PC-9 (cell line): ENCODE measurements at regions not wholly inside any gene's neighbourhood (a gene's known extent, or its start where the extent isn't known, plus 50 kb on each side); places are given as distances from the start of the nearest gene placed in this dataset.

ENCODE experiments used
- BruUV-seq: library from RNA; stranded (reverse); fragments of 400-500 nt; replicated peaks from 2 replicates; lab custom pipeline; 2021; lab: Mats Ljungman, UMichigan
- CTCF ChIA-PET: fragments of 300-600 bp; sonication (Branson Sonifier 250); formaldehyde crosslinking; loops from one replicate; lab custom pipeline; 2022; ENCODE audit warnings: antibody characterized with exemption; lab: Charles Lee
- POLR2A ChIA-PET: fragments of 300-600 bp; sonication (Branson Sonifier 250); formaldehyde crosslinking; loops from one replicate; lab custom pipeline; 2022; ENCODE audit warnings: antibody characterized with exemption; ENCODE audit not compliant: unreplicated experiment; lab: Charles Lee
- DNase-seq, 2 experiments: peaks; one replicate each; pipeline versions ENCODE4 v3.0.0 to v3.0.0-alpha.2; 2015 to 2022; ENCODE audit warnings: mixed read lengths in 1 of 2
- H2AFZ ChIP-seq: fragments of 200-600 bp; sonication (generic); 2 replicates; pipeline ENCODE4 v1.8.1; 2017; ENCODE audit warnings: antibody characterized with exemption
- H3F3A ChIP-seq: fragments of 200-600 bp; sonication (generic); 2 replicates; pipeline ENCODE4 v1.8.1; 2017; ENCODE audit warnings: antibody characterized with exemption, mild to moderate bottlenecking, low read depth; ENCODE audit not compliant: insufficient read depth
- H3K27ac ChIP-seq: fragments of 200-600 bp; sonication (generic); 2 replicates; pipeline ENCODE4 v1.6.1; 2016; ENCODE audit warnings: mixed run types
- H3K27me3 ChIP-seq: fragments of 200-600 bp; sonication (generic); 2 replicates; pipeline ENCODE4 v1.6.1; 2016; ENCODE audit warnings: low read depth, mixed run types; ENCODE audit not compliant: insufficient read depth
- H3K36me3 ChIP-seq: fragments of 200-600 bp; sonication (generic); 2 replicates; pipeline ENCODE4 v1.6.1; 2016; ENCODE audit warnings: low read depth, mixed run types
- H3K4me1 ChIP-seq: fragments of 200-600 bp; sonication (generic); replicated peaks from 2 replicates; pipeline ENCODE4 v1.6.1; 2016; ENCODE audit warnings: mixed run types; ENCODE audit not compliant: insufficient read depth
- H3K4me2 ChIP-seq: fragments of 200-600 bp; sonication (generic); 2 replicates; pipeline ENCODE4 v1.6.1; 2017; ENCODE audit warnings: mixed run types
- H3K4me3 ChIP-seq: fragments of 200-600 bp; sonication (generic); 2 replicates; pipeline ENCODE4 v1.6.1; 2016; ENCODE audit warnings: mixed run types
- H3K79me2 ChIP-seq: fragments of 200-600 bp; sonication (generic); 2 replicates; pipeline ENCODE4 v1.6.1; 2017; ENCODE audit warnings: low read depth, mixed run types
- H3K9me2 ChIP-seq: fragments of 200-600 bp; sonication (generic); 2 replicates; pipeline ENCODE4 v1.8.1; 2017; ENCODE audit warnings: mild to moderate bottlenecking; ENCODE audit not compliant: insufficient read depth
- H3K9me3 ChIP-seq: fragments of 200-600 bp; sonication (generic); 2 replicates; pipeline ENCODE4 v1.8.1; 2016; ENCODE audit warnings: low read depth; ENCODE audit not compliant: insufficient read depth
- H4K20me1 ChIP-seq: fragments of 200-600 bp; sonication (generic); 2 replicates; pipeline ENCODE4 v1.8.1; 2017; ENCODE audit not compliant: insufficient read depth
- EZH2 ChIP-seq: fragments of 200-600 bp; sonication (generic); IDR thresholded peaks from 2 replicates; pipeline ENCODE4 v1.8.0; 2017; ENCODE audit warnings: antibody characterized with exemption, low read depth
- intact Hi-C: fragments of 100-400 bp; cut with micrococcal nuclease; formaldehyde crosslinking; loops from one replicate; pipeline ENCODE4 v1.10.0; 2022; ENCODE audit not compliant: unreplicated experiment
- TF ChIP-seq, protein P1 (sequence below): fragments of 200-600 bp; sonication (generic); conservative IDR thresholded peaks from 2 replicates; pipeline ENCODE4 v1.6.1; 2017; ENCODE audit warnings: mixed run types, antibody characterized with exemption, mild to moderate bottlenecking, moderate library complexity

- Histone ChIP-seq H3K4me3 (no peak overlapping the region), H3K9me3 (no peaks in the 10 kb centered on the region), H3K27ac (no peak overlapping the region), H2AFZ (no peak overlapping the region), H3K4me1 (no peaks in the 10 kb centered on the region), H3K4me2 (no peak overlapping the region), H3F3A (no peaks in the 10 kb centered on the region), H3K27me3 (no peaks in the 10 kb centered on the region), H3K36me3 (no peaks in the 10 kb centered on the region), H4K20me1 (no peaks in the 10 kb centered on the region), H3K79me2 (no peaks in the 10 kb centered on the region), H3K9me2 (no peaks in the 10 kb centered on the region)
- no peak for TF ChIP-seq EZH2
- TF ChIP-seq, protein P1, sequence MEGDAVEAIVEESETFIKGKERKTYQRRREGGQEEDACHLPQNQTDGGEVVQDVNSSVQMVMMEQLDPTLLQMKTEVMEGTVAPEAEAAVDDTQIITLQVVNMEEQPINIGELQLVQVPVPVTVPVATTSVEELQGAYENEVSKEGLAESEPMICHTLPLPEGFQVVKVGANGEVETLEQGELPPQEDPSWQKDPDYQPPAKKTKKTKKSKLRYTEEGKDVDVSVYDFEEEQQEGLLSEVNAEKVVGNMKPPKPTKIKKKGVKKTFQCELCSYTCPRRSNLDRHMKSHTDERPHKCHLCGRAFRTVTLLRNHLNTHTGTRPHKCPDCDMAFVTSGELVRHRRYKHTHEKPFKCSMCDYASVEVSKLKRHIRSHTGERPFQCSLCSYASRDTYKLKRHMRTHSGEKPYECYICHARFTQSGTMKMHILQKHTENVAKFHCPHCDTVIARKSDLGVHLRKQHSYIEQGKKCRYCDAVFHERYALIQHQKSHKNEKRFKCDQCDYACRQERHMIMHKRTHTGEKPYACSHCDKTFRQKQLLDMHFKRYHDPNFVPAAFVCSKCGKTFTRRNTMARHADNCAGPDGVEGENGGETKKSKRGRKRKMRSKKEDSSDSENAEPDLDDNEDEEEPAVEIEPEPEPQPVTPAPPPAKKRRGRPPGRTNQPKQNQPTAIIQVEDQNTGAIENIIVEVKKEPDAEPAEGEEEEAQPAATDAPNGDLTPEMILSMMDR = no peak
- ChIA-PET CTCF (no interaction called here), POLR2A (no interaction called here)
- intact Hi-C loops = no loop called here
- no peak for DNase-seq
- no TSS peak for BruUV-seq
Measured at GRCh38 chr4:188573104-188573503, 433.9 kb downstream of the TRIML1 start.

DNA sequence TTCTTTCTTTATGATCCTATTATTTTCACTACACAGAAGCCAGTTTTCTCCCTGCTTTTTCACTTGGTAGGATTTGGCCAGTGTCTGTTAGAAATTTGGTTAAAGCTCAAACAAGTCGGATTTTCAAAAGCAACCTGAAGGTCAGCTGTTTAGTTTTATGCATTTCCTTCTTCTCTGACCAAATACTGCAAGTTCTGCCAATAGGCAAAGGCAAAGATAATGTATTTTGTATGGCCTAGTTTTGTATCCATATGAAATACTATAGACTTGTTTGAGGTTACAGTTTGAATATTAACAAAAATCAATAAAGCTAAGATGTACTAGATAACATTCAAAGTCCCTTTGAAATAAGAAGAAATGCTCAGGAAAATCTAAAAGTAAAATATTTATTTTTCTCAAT lies 439.4 kb downstream of the TRIML1 start:
- POLR2A ChIA-PET = no interaction called here
- no peak for DNase-seq
- intact Hi-C loops = no loop called here
- Histone ChIP-seq H3K79me2 (no peaks in the 10 kb centered on the region), H3K9me2 (no peaks in the 10 kb centered on the region), H4K20me1 (no peaks in the 10 kb centered on the region), H3K4me3 (no peak overlapping the region), H3K27me3 (no peaks in the 10 kb centered on the region), H3K27ac (no peak overlapping the region), H3F3A (no peaks in the 10 kb centered on the region), H3K4me1 (no peaks in the 10 kb centered on the region), H3K36me3 (no peaks in the 10 kb centered on the region), H3K4me2 (no peak overlapping the region), H2AFZ (no peak overlapping the region), H3K9me3 (no peaks in the 10 kb centered on the region)
- CTCF ChIA-PET = no interaction called here
- no TSS peak for BruUV-seq
- TF ChIP-seq, protein P1 = no peak
- TF ChIP-seq EZH2 = no peak

DNA sequence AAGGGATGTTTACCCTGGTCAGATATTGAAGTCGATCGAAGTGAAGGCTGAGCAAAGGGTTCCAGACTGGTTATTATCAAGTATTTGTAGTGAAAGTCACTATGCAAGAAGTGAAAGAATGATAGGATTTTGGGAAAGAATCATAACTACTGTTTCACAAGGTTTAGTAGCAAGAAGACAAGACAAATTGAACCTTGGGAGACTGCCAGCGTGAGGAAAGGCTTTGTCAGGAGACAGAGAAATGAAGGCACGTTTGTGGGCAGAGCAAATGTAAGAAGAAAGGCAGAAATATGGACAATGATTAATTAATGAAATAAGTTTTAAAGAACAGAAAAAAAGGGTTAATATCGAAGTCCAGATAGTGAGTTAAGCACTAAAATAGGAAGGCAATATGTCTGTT lies 456.8 kb downstream of the TRIML1 start:
- H2AFZ ChIP-seq = no peak overlapping the region
- ChIA-PET CTCF (no interaction called here), POLR2A (no interaction called here)
- intact Hi-C loops = no loop called here
- BruUV-seq = no TSS peak
- no peaks in the 10 kb centered on the region for H4K20me1 ChIP-seq
- H3K4me1 ChIP-seq = no peaks in the 10 kb centered on the region
- no peaks in the 10 kb centered on the region for H3K9me2 ChIP-seq
- TF ChIP-seq, protein P1 = no peak
- no peak for TF ChIP-seq EZH2
- no peaks in the 10 kb centered on the region for H3K27me3 ChIP-seq
- H3K36me3 ChIP-seq = no peaks in the 10 kb centered on the region
- H3K4me2 ChIP-seq = no peak overlapping the region
- no peak for DNase-seq
- no peak overlapping the region for H3K4me3 ChIP-seq
- no peaks in the 10 kb centered on the region for H3K9me3 ChIP-seq
- H3K79me2 ChIP-seq = no peaks in the 10 kb centered on the region
- H3F3A ChIP-seq = no peaks in the 10 kb centered on the region
- H3K27ac ChIP-seq = no peak overlapping the region
